ENCODE measurements at regions not wholly inside any gene's neighbourhood (a gene's known extent, or its start where the extent isn't known, plus 50 kb on each side); places are given as distances from the start of the nearest gene placed in this dataset.

- TF ChIP-seq POLR2A (IDR thresholded peaks at IDR 0.05; ENCODE audit: low read depth, low read length) (no peak), EZH2 (IDR thresholded peaks at IDR 0.05; ENCODE audit: borderline replicate concordance, low read depth, low read length, severe bottlenecking) (no peak), FOS (IDR thresholded peaks at IDR 0.05; ENCODE audit: borderline replicate concordance, insufficient read depth, low read length) (no peak)
- TF ChIP-seq, protein P1, sequence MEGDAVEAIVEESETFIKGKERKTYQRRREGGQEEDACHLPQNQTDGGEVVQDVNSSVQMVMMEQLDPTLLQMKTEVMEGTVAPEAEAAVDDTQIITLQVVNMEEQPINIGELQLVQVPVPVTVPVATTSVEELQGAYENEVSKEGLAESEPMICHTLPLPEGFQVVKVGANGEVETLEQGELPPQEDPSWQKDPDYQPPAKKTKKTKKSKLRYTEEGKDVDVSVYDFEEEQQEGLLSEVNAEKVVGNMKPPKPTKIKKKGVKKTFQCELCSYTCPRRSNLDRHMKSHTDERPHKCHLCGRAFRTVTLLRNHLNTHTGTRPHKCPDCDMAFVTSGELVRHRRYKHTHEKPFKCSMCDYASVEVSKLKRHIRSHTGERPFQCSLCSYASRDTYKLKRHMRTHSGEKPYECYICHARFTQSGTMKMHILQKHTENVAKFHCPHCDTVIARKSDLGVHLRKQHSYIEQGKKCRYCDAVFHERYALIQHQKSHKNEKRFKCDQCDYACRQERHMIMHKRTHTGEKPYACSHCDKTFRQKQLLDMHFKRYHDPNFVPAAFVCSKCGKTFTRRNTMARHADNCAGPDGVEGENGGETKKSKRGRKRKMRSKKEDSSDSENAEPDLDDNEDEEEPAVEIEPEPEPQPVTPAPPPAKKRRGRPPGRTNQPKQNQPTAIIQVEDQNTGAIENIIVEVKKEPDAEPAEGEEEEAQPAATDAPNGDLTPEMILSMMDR (IDR thresholded peaks at IDR 0.05; ENCODE audit: extremely low read depth in 1 of 2, insufficient read depth in 1 of 2, low read depth in 1 of 2, low read length in 2 of 2), result no peak
Observed at GRCh38 chr1:38549191-38549590, 310.4 kb downstream of the RRAGC start.
